GM12875 (cell line): ENCODE measurements at regions not wholly inside any gene's neighbourhood (a gene's known extent, or its start where the extent isn't known, plus 50 kb on each side); places are given as distances from the start of the nearest gene placed in this dataset.

Source experiments
- H3K4me3 ChIP-seq: one replicate; pipeline ENCODE4 v1.5.1; 2011; ENCODE audit warnings: low read depth, low read length, control low read depth
- TF ChIP-seq, protein P1 (sequence below): IDR thresholded peaks from 2 replicates; pipeline ENCODE4 v1.5.1; 2011; ENCODE audit warnings: low read depth, mild to moderate bottlenecking, control low read depth, inconsistent platforms, low read length, moderate library complexity, borderline replicate concordance; ENCODE audit not compliant: insufficient read depth

GRCh38 chr16:86668136-86668910, 90.0 kb downstream of the FOXL1 start:
- H3K4me3 ChIP-seq = no peak overlapping the region
- TF ChIP-seq, protein P1, sequence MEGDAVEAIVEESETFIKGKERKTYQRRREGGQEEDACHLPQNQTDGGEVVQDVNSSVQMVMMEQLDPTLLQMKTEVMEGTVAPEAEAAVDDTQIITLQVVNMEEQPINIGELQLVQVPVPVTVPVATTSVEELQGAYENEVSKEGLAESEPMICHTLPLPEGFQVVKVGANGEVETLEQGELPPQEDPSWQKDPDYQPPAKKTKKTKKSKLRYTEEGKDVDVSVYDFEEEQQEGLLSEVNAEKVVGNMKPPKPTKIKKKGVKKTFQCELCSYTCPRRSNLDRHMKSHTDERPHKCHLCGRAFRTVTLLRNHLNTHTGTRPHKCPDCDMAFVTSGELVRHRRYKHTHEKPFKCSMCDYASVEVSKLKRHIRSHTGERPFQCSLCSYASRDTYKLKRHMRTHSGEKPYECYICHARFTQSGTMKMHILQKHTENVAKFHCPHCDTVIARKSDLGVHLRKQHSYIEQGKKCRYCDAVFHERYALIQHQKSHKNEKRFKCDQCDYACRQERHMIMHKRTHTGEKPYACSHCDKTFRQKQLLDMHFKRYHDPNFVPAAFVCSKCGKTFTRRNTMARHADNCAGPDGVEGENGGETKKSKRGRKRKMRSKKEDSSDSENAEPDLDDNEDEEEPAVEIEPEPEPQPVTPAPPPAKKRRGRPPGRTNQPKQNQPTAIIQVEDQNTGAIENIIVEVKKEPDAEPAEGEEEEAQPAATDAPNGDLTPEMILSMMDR = no peak

DNA sequence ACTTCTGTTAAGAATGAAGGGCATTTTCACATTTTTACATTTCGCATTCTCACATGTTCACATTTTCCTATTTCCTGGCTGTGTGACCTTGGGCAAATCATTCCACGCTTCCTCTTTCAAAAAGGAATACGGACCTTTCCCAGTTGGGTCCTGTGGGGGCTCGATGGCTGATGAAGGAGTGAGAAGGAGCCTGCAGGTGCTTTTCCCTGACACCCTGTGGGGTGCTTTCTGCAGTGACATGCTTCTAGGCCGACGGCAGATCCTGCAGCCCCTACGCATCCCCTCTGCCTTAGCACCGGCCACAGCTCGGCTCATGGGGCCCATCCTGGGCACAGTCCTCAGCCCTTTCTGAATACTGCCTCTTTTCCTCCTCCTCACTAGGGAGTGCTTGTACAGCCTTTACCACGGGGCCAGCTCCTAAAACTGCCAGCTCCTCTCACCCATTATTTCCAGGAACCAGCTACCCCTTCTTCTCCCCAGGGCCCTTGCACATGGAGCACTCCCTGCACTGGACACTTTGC, 91.0 kb downstream of the FOXL1 start:
- TF ChIP-seq, protein P1 = no peak
- no peak overlapping the region for H3K4me3 ChIP-seq

GRCh38 chr16:86669937-86670749, 91.8 kb downstream of the FOXL1 start:
- TF ChIP-seq, protein P1 = no peak
- no peak overlapping the region for H3K4me3 ChIP-seq

GRCh38 chr16:86670750-86671234, 92.4 kb downstream of the FOXL1 start:
- H3K4me3 ChIP-seq = no peak overlapping the region
- TF ChIP-seq, protein P1 = no peak

- TF ChIP-seq, protein P1 = no peak
- H3K4me3 ChIP-seq = no peak overlapping the region
These were observed 93.3 kb downstream of the FOXL1 start for GRCh38 chr16:86671486-86672178.

DNA sequence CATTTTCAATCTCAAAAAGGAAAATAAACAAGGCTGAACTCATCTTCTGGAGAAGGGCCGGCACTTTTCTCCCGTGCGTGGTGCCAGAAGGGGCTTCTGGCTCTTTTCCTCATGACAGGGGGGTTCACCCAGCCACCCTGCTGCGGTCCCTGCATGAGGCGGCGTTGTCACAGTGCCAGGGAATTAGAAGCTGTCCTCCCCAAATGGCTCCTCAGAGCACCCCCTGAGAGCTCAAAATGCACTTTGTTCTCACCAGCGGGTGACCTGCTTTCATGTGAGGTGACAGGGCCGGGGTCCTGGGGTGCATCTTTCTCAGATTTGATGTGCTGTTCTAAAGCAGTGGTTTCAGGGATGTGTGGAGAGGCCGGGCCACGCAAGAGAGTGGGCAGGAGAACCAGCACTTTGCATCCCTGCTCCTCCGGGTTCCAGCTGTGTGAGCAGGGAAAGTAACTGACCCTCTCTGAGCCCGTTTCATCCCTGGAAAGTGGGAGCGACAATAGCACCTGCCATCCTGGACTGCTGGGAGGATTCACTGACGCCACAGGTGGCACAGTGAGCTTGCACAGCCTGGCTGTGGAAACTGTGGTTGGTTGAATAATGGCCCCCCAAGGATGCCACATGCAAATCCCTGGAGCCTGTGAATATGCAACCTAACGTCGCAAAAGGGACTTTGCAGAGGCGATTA, 94.0 kb downstream of the FOXL1 start:
- no peak overlapping the region for H3K4me3 ChIP-seq
- TF ChIP-seq, protein P1 = no peak
